Progenitor cell of endocrine pancreas (in vitro differentiated cells): ENCODE measurements at regions not wholly inside any gene's neighbourhood (a gene's known extent, or its start where the extent isn't known, plus 50 kb on each side); places are given as distances from the start of the nearest gene placed in this dataset.

Source experiments
- DNase-seq: peaks from one replicate; pipeline ENCODE4 v3.0.0; 2021; ENCODE audit warnings: low spot score; ENCODE audit not compliant: unreplicated experiment
- H3K27ac Mint-ChIP-seq: 2 replicates; pipeline ENCODE4 v1.8.0; 2021; ENCODE audit warnings: mild to moderate bottlenecking, moderate library complexity, mixed read lengths
- H3K27me3 Mint-ChIP-seq: 2 replicates; pipeline ENCODE4 v1.8.0; 2021; ENCODE audit warnings: mixed read lengths
- H3K36me3 Mint-ChIP-seq: 2 replicates; pipeline ENCODE4 v1.8.0; 2022; ENCODE audit warnings: mixed read lengths; ENCODE audit not compliant: insufficient read depth
- H3K4me1 Mint-ChIP-seq: 2 replicates; pipeline ENCODE4 v1.8.0; 2021; ENCODE audit warnings: low read depth, mixed read lengths
- H3K4me3 Mint-ChIP-seq: 2 replicates; pipeline ENCODE4 v1.8.0; 2021; ENCODE audit warnings: low read depth, mild to moderate bottlenecking, moderate library complexity, mixed read lengths
- H3K9me3 Mint-ChIP-seq: 2 replicates; pipeline ENCODE4 v1.8.0; 2021; ENCODE audit warnings: low read depth, mixed read lengths
- TF ChIP-seq, protein P1 (sequence below): fragments of 200-600 bp; sonication (generic); IDR thresholded peaks from one replicate; pipeline ENCODE4 v1.5.0; 2021; ENCODE audit warnings: antibody characterized with exemption, mild to moderate bottlenecking; ENCODE audit not compliant: unreplicated experiment

DNA sequence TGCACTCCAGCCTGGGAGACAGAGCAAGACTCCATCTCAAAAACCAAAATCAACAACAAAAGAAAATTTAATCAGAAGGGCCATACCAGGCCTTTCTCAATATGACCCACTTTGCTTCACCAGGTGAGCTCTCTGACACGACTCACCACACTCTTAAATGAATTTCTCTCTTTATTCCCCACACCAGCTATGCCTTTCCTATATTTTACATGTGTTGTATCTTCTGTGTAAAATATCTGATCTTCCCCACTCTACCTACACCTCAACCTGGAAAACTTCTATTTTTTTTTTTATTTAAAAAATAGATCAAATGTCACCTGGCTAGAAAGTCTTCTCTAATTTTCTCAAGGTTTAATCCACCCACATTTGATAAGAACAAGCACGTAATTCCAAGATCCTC lies 77.6 kb upstream of the SLC39A8 start:
- Mint-ChIP-seq H3K27ac (no peak overlapping the region), H3K36me3 (no peaks in the 10 kb centered on the region), H3K4me3 (no peak overlapping the region), H3K9me3 (peaks cover 11% of the 10 kb centered on the region), H3K27me3 (no peaks in the 10 kb centered on the region), H3K4me1 (no peaks in the 10 kb centered on the region)
- DNase-seq: no peak
- TF ChIP-seq, protein P1, sequence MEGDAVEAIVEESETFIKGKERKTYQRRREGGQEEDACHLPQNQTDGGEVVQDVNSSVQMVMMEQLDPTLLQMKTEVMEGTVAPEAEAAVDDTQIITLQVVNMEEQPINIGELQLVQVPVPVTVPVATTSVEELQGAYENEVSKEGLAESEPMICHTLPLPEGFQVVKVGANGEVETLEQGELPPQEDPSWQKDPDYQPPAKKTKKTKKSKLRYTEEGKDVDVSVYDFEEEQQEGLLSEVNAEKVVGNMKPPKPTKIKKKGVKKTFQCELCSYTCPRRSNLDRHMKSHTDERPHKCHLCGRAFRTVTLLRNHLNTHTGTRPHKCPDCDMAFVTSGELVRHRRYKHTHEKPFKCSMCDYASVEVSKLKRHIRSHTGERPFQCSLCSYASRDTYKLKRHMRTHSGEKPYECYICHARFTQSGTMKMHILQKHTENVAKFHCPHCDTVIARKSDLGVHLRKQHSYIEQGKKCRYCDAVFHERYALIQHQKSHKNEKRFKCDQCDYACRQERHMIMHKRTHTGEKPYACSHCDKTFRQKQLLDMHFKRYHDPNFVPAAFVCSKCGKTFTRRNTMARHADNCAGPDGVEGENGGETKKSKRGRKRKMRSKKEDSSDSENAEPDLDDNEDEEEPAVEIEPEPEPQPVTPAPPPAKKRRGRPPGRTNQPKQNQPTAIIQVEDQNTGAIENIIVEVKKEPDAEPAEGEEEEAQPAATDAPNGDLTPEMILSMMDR: no peak

DNA sequence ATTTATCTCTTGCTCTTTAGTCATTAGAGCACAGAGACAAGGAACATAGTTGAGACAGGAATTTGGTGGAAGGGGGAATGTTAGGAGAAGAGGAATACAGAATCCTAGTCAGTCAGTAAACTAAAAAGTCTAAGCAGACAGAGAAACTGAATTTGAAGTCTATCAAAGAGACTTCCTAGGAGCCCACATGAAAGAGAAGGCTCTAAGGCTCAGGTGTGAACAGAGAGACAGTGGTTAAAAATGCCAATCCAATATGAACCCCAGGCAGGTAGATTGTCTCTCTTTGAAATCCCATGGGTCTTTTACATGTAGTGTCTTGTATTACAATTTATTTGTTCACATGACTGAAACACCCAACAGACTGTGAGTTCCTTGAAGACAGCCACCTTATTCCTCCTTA lies 77.8 kb upstream of the NFKB1 start:
- Mint-ChIP-seq H3K4me1 (no peaks in the 10 kb centered on the region), H3K27me3 (no peaks in the 10 kb centered on the region), H3K36me3 (no peaks in the 10 kb centered on the region), H3K4me3 (no peak overlapping the region), H3K27ac (no peak overlapping the region), H3K9me3 (peaks cover 11% of the 10 kb centered on the region)
- DNase-seq: no peak
- TF ChIP-seq, protein P1: no peak

DNA sequence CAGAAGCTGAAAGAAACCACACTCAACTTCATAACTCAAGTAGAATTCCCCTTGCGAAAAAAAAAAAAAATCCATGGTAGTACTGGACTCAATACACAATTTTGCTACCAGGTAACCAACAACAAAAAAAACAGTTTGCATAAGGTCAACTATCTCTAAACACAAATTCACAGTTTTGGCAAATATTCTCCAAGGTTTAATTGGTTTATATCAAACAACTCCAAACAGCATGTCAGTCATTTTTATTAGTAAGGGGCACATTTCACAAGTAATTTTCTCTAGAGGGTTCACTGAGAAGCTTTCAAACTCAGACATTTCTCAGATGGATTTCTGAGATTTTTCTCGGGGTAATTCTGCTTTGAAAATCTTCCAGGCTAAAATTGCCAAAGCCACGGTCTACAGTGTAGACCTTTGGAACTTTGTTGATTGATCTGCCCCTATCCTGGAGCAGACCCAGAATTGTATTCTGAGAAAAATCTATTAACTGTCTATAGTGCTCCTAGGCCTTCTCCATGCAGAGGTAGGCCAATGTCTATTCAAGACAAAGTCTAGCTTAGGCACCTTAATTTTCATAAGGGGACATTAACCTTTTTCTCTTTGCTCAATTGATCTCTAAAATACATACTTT lies 73.7 kb upstream of the NFKB1 start:
- Mint-ChIP-seq H3K27me3 (peaks cover 7% of the 10 kb centered on the region), H3K36me3 (no peaks in the 10 kb centered on the region)

DNA sequence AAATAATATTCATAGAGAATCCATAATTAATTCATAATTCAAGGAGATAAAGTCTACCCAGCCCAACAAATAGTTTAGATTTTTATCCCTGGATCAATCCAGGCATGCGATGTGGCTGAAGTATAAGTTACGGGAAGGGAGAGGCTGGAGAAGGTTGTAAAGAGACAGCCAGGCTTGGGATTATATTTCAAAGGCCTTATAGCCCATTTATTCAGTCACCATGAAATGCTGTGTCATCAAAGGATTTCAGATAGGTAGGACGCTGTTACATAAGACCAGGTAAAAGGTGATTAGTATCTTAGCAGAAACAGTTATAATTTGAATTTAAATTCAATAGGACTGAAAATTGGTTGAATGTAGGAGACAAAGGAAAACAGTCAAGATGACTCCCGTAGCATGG lies 73.0 kb upstream of the NFKB1 start:
- Mint-ChIP-seq H3K36me3 (no peaks in the 10 kb centered on the region), H3K4me3 (no peak overlapping the region), H3K27ac (no peak overlapping the region), H3K4me1 (no peaks in the 10 kb centered on the region), H3K27me3 (peaks cover 7% of the 10 kb centered on the region), H3K9me3 (peaks cover 1% of the 10 kb centered on the region)
- DNase-seq: no peak
- TF ChIP-seq, protein P1: no peak

More for the DNA sequence above, 73.7 kb upstream of the NFKB1 start:
- Mint-ChIP-seq H3K4me1 (no peaks in the 10 kb centered on the region), H3K9me3 (peaks cover 6% of the 10 kb centered on the region), H3K27ac (no peak overlapping the region), H3K4me3 (no peak overlapping the region)
- TF ChIP-seq, protein P1: no peak
- DNase-seq: no peak

DNA sequence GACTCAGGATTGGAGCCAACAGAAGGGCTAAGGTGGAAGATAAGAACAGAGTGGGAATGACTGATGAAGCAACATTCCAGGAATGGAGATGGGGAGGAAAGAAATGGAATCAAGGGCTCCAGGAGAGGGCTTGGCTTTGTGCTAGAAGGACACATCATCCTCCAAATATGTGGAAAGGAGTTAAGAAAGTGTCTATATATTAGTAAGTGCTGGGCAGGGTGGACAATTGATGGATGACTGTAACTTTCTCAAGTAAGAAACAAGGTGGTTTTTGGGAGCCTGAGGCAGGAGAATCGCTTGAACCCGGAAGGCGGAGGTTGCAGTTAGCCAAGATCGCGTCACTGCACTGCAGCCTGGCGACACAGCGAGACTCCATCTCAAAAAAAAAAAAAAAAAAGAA lies 71.6 kb upstream of the NFKB1 start:
- Mint-ChIP-seq H3K4me3 (no peak overlapping the region), H3K36me3 (peaks cover 2% of the 10 kb centered on the region), H3K9me3 (peaks cover 3% of the 10 kb centered on the region), H3K4me1 (no peaks in the 10 kb centered on the region), H3K27me3 (peaks cover 7% of the 10 kb centered on the region), H3K27ac (no peak overlapping the region)
- DNase-seq: no peak
- TF ChIP-seq, protein P1: no peak
